H1 (cell line): ENCODE measurements at regions not wholly inside any gene's neighbourhood (a gene's known extent, or its start where the extent isn't known, plus 50 kb on each side); places are given as distances from the start of the nearest gene placed in this dataset.

Source experiments
- CTCF ChIA-PET: fragments of 300-600 bp; sonication (Branson Sonifier 250); formaldehyde crosslinking; loops from one replicate; lab custom pipeline; 2021; ENCODE audit not compliant: partially characterized antibody; lab: Charles Lee
- POLR2A ChIA-PET: fragments of 300-600 bp; sonication (Branson Sonifier 250); formaldehyde crosslinking; loops from one replicate; lab custom pipeline; 2021; ENCODE audit warnings: inconsistent platforms; ENCODE audit not compliant: partially characterized antibody; lab: Charles Lee
- DNase-seq, 2 experiments: peaks; one replicate each; pipeline versions ENCODE4 v3.0.0 to v3.0.0-alpha.2; 2010 to 2022; ENCODE audit warnings: low spot score in 2 of 2, low read depth in 1 of 2, mixed read lengths in 1 of 2
- FAIRE-seq: peaks from 2 replicates; lab custom pipeline; 2011; peaks lifted over from hg19 to GRCh38; lab: Jason Lieb, UNC
- H2AFZ ChIP-seq: 2 replicates; pipeline ENCODE4 v1.8.1; 2012; ENCODE audit warnings: low read length, inconsistent platforms
- H2AK5ac ChIP-seq: 2 replicates; pipeline ENCODE4 v1.6.1; 2013; ENCODE audit warnings: low read depth, low read length
- H2BK120ac ChIP-seq: replicated peaks from 2 replicates; pipeline ENCODE3; 2013; ENCODE audit warnings: low read depth, low read length, inconsistent platforms
- H2BK12ac ChIP-seq: 2 replicates; pipeline ENCODE4 v1.6.1; 2013; ENCODE audit warnings: low read depth, low read length
- H2BK15ac ChIP-seq: 2 replicates; pipeline ENCODE4 v1.6.1; 2013; ENCODE audit warnings: low read length
- H2BK20ac ChIP-seq: 2 replicates; pipeline ENCODE4 v1.6.1; 2013; ENCODE audit warnings: low read length
- H2BK5ac ChIP-seq: 2 replicates; pipeline ENCODE4 v1.6.1; 2013; ENCODE audit warnings: low read depth, low read length
- H3K14ac ChIP-seq: 2 replicates; pipeline ENCODE4 v1.6.1; 2013; ENCODE audit warnings: inconsistent platforms; ENCODE audit not compliant: insufficient read length
- H3K18ac ChIP-seq: 2 replicates; pipeline ENCODE4 v1.6.1; 2013; ENCODE audit warnings: low read length; ENCODE audit errors: extremely low read depth
- H3K23ac ChIP-seq: 2 replicates; pipeline ENCODE4 v1.6.1; 2013; ENCODE audit warnings: inconsistent platforms; ENCODE audit not compliant: insufficient read length
- H3K23me2 ChIP-seq: 2 replicates; pipeline ENCODE4 v1.6.1; 2013; ENCODE audit warnings: low read depth, low read length
- H3K27ac ChIP-seq: 2 replicates; pipeline ENCODE4 v1.6.1; 2011; ENCODE audit warnings: low read depth, low read length, inconsistent platforms
- H3K27me3 ChIP-seq, 4 experiments: replicated peaks in 1 of 4; 1 replicate in 1 of 4; 2 replicates in 3 of 4; pipeline versions ENCODE4 v1.6.1 to v1.8.1; 2011 to 2013; ENCODE audit warnings: low read length in 3 of 4, mild to moderate bottlenecking in 3 of 4, inconsistent platforms in 2 of 4, mixed read lengths in 2 of 4, moderate library complexity in 1 of 4; ENCODE audit not compliant: control insufficient read depth in 3 of 4, insufficient read depth in 3 of 4; ENCODE audit errors: extremely low read depth in 1 of 4
- H3K36me3 ChIP-seq, 4 experiments: 2 replicates each; pipeline versions ENCODE4 v1.6.1 to v1.8.1; 2011 to 2013; ENCODE audit warnings: mild to moderate bottlenecking in 4 of 4, low read length in 3 of 4, moderate library complexity in 2 of 4, control low read depth in 1 of 4, inconsistent platforms in 1 of 4; ENCODE audit not compliant: insufficient read depth in 4 of 4, control insufficient read depth in 2 of 4
- H3K4ac ChIP-seq: replicated peaks from 2 replicates; pipeline ENCODE3; 2013; ENCODE audit warnings: low read length, low read depth, mixed read lengths, inconsistent platforms; ENCODE audit not compliant: insufficient read length
- H3K4me1 ChIP-seq, 4 experiments: replicated peaks in 1 of 4; 1 replicate in 1 of 4; 2 replicates in 3 of 4; pipeline versions ENCODE4 v1.6.1 to v1.8.1; 2011 to 2013; ENCODE audit warnings: low read length in 3 of 4, inconsistent platforms in 2 of 4, mixed read lengths in 1 of 4; ENCODE audit not compliant: insufficient read depth in 4 of 4, control insufficient read depth in 3 of 4
- H3K4me2 ChIP-seq, 2 experiments: 2 replicates each; pipeline versions ENCODE4 v1.6.1 to v1.8.1; 2011 to 2013; ENCODE audit warnings: low read depth in 2 of 2, low read length in 2 of 2, control low read depth in 1 of 2, inconsistent platforms in 1 of 2, mild to moderate bottlenecking in 1 of 2; ENCODE audit not compliant: insufficient read depth in 1 of 2
- H3K4me3 ChIP-seq, 4 experiments: fragments of 200-600, 300-600 bp in 1 of 4; sonication (generic), shearing (Covaris generic), sonication (Bioruptor Twin) in 1 of 4; 2 replicates each; pipeline versions ENCODE4 v1.5.1 to v1.8.1; 2011 to 2016; ENCODE audit warnings: low read length in 4 of 4, low read depth in 3 of 4, control low read depth in 2 of 4, inconsistent platforms in 2 of 4, mild to moderate bottlenecking in 2 of 4, mixed read lengths in 1 of 4, moderate library complexity in 1 of 4; ENCODE audit not compliant: insufficient read depth in 2 of 4; ENCODE audit errors: extremely low read depth in 1 of 4
- H3K56ac ChIP-seq: replicated peaks from 2 replicates; pipeline ENCODE3; 2013; ENCODE audit warnings: low read depth, mild to moderate bottlenecking, mixed read lengths, low read length, inconsistent platforms; ENCODE audit not compliant: insufficient read length
- H3K79me1 ChIP-seq: 2 replicates; pipeline ENCODE4 v1.6.1; 2013; ENCODE audit warnings: low read depth, low read length, control low read depth
- H3K79me2 ChIP-seq, 2 experiments: 2 replicates each; pipeline versions ENCODE4 v1.6.1 to v1.8.1; 2012 to 2013; ENCODE audit warnings: low read length in 2 of 2, mild to moderate bottlenecking in 2 of 2, inconsistent platforms in 1 of 2; ENCODE audit not compliant: insufficient read depth in 2 of 2, control insufficient read depth in 1 of 2
- H3K9ac ChIP-seq, 4 experiments: replicated peaks in 1 of 4; 1 replicate in 1 of 4; 2 replicates in 3 of 4; pipeline versions ENCODE4 v1.6.1 to v1.8.1; 2011 to 2013; ENCODE audit warnings: low read depth in 3 of 4, low read length in 3 of 4, control low read depth in 2 of 4, mild to moderate bottlenecking in 2 of 4, moderate library complexity in 2 of 4, inconsistent platforms in 1 of 4; ENCODE audit errors: extremely low read depth in 1 of 4
- H3K9me3 ChIP-seq, 2 experiments: 2 replicates each; pipeline versions ENCODE4 v1.6.1 to v1.8.1; 2012 to 2013; ENCODE audit warnings: mild to moderate bottlenecking in 2 of 2, moderate library complexity in 2 of 2, control low read depth in 1 of 2, inconsistent platforms in 1 of 2, low read depth in 1 of 2, low read length in 1 of 2, mixed read lengths in 1 of 2; ENCODE audit not compliant: insufficient read depth in 2 of 2
- H4K20me1 ChIP-seq, 2 experiments: replicated peaks in 1 of 2; 2 replicates each; pipeline versions ENCODE3 to v1.8.1; 2011 to 2013; ENCODE audit warnings: inconsistent platforms in 2 of 2, low read length in 2 of 2, mild to moderate bottlenecking in 1 of 2; ENCODE audit not compliant: insufficient read depth in 2 of 2, control insufficient read depth in 1 of 2
- H4K5ac ChIP-seq: 2 replicates; pipeline ENCODE4 v1.6.1; 2013; ENCODE audit warnings: low read length, low read depth, mixed read lengths, inconsistent platforms; ENCODE audit not compliant: insufficient read length
- H4K8ac ChIP-seq: 2 replicates; pipeline ENCODE4 v1.8.0; 2013; ENCODE audit warnings: mild to moderate bottlenecking, moderate library complexity, low read length, inconsistent platforms; ENCODE audit not compliant: insufficient read depth; ENCODE audit errors: extremely low read depth
- H4K91ac ChIP-seq: replicated peaks from 2 replicates; pipeline ENCODE3; 2013; ENCODE audit warnings: low read length, mixed read lengths, inconsistent platforms; ENCODE audit not compliant: insufficient read length
- BRCA1 ChIP-seq: IDR thresholded peaks from 2 replicates; pipeline ENCODE4 v1.6.1; 2012; ENCODE audit warnings: low read depth, low read length, improper control_type of control experiment
- POLR2A ChIP-seq, 2 experiments: IDR thresholded peaks; 1 replicate in 1 of 2; 2 replicates in 1 of 2; pipeline ENCODE4 v1.6.1; 2011; ENCODE audit warnings: low read depth in 2 of 2, low read length in 2 of 2, mild to moderate bottlenecking in 2 of 2; ENCODE audit errors: control extremely low read depth in 1 of 2
- RBBP5 ChIP-seq: IDR thresholded peaks from 2 replicates; pipeline ENCODE4 v1.7.1; 2012; ENCODE audit warnings: low read depth, mild to moderate bottlenecking, inconsistent platforms, low read length, moderate library complexity, borderline replicate concordance
- SIN3A ChIP-seq, 2 experiments: IDR thresholded peaks in 1 of 2; conservative IDR thresholded peaks in 1 of 2; 2 replicates each; pipeline ENCODE4 v1.6.1; 2011 to 2012; ENCODE audit warnings: low read length in 2 of 2, improper control_type of control experiment in 1 of 2, low read depth in 1 of 2, mild to moderate bottlenecking in 1 of 2
- SIRT6 ChIP-seq: IDR thresholded peaks from one replicate; pipeline ENCODE4 v1.7.1; 2012; ENCODE audit warnings: low read length, inconsistent platforms
- ZNF274 ChIP-seq: IDR thresholded peaks from 2 replicates; pipeline ENCODE4 v1.7.0; 2012; ENCODE audit warnings: low read length, borderline replicate concordance; ENCODE audit errors: extremely low read depth
- TF ChIP-seq, protein P1 (sequence below): IDR thresholded peaks from 2 replicates; pipeline ENCODE4 v1.6.1; 2012; ENCODE audit warnings: low read length, inconsistent platforms
- TF ChIP-seq, protein P2 (sequence below): IDR thresholded peaks from 2 replicates; pipeline ENCODE4 v1.6.1; 2012; ENCODE audit warnings: inconsistent platforms

DNA sequence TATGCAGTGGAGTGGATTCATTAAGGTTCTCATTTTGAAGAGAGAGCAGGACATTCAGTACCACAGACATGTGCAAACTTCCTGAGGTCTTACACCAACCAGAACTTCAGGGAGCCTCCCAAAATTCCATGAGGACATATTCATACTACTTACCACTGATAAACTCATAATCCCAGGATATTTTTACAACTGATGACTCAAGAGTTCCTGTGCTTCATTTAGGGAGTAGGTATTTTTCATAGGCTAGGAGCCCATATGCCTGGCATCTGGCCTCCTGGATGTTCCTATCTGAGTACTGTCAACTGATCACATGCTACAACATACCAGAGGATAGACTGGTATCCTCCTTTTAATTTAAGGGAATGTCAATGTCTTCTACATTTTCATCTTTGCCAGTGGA, 578.0 kb downstream of the EFNA5 start:
- H4K91ac ChIP-seq, result no peak overlapping the region
- H3K23ac ChIP-seq, result no peak overlapping the region
- no peaks in the 10 kb centered on the region for H3K4me1 ChIP-seq
- H4K8ac ChIP-seq, result no peak overlapping the region
- no peaks in the 10 kb centered on the region for H3K23me2 ChIP-seq
- H2BK12ac ChIP-seq, result no peak overlapping the region
- no peak overlapping the region for H3K56ac ChIP-seq
- no peak overlapping the region for H2BK15ac ChIP-seq
- CTCF ChIA-PET, result no interaction called here
- no peak overlapping the region for H4K5ac ChIP-seq
- no peaks in the 10 kb centered on the region for H3K27me3 ChIP-seq
- H3K79me2 ChIP-seq, result no peaks in the 10 kb centered on the region
- no peak overlapping the region for H2AFZ ChIP-seq
- no peak overlapping the region for H3K4me2 ChIP-seq
- no peak overlapping the region for H3K9ac ChIP-seq
- no peak overlapping the region for H2BK5ac ChIP-seq
- no peaks in the 10 kb centered on the region for H3K79me1 ChIP-seq
- H2BK20ac ChIP-seq, result no peak overlapping the region
- 0 out of 8 replicates have a peak, but pooled peaks cover 0 to 2% (median 0%) of the 10 kb centered on the region in 4 experiments for H3K36me3 ChIP-seq
- H3K4ac ChIP-seq, result no peak overlapping the region
- peaks cover 9 to 12% of the 10 kb centered on the region in 2 experiments; a peak in 2 of 4 replicates for H3K9me3 ChIP-seq
- DNase-seq, result no peak
- no peak overlapping the region for H3K18ac ChIP-seq
- H3K27ac ChIP-seq, result no peak overlapping the region
- no peak overlapping the region for H2AK5ac ChIP-seq
- TF ChIP-seq RBBP5 (no peak), POLR2A (IDR thresholded peaks at IDR 0.05; ENCODE audit: control extremely low read depth in 1 of 2, low read depth in 2 of 2, low read length in 2 of 2) (no peak), SIN3A (conservative IDR thresholded peaks at IDR 0.05 in 1 of 2, IDR thresholded peaks at IDR 0.05 in 1 of 2; ENCODE audit: low read depth in 1 of 2, low read length in 2 of 2) (no peak), SIRT6 (no peak), ZNF274 (no peak), BRCA1 (no peak)
- TF ChIP-seq, protein P1, sequence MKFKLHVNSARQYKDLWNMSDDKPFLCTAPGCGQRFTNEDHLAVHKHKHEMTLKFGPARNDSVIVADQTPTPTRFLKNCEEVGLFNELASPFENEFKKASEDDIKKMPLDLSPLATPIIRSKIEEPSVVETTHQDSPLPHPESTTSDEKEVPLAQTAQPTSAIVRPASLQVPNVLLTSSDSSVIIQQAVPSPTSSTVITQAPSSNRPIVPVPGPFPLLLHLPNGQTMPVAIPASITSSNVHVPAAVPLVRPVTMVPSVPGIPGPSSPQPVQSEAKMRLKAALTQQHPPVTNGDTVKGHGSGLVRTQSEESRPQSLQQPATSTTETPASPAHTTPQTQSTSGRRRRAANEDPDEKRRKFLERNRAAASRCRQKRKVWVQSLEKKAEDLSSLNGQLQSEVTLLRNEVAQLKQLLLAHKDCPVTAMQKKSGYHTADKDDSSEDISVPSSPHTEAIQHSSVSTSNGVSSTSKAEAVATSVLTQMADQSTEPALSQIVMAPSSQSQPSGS, result no peak
- TF ChIP-seq, protein P2, sequence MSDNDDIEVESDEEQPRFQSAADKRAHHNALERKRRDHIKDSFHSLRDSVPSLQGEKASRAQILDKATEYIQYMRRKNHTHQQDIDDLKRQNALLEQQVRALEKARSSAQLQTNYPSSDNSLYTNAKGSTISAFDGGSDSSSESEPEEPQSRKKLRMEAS, result no peak
- no peak overlapping the region for H3K14ac ChIP-seq
- POLR2A ChIA-PET, result no interaction called here
- H4K20me1 ChIP-seq, result no peaks in the 10 kb centered on the region
- no peak for FAIRE-seq
- no peak overlapping the region for H3K4me3 ChIP-seq
- H2BK120ac ChIP-seq, result no peak overlapping the region
